Gastrocnemius medialis (tissue), 4 donors: ENCODE measurements at regions not wholly inside any gene's neighbourhood (a gene's known extent, or its start where the extent isn't known, plus 50 kb on each side); places are given as distances from the start of the nearest gene placed in this dataset.

Source experiments
- POLR2A ChIP-seq, 2 donors: fragments of 450-650 bp; IDR thresholded peaks; one replicate each; pipeline ENCODE4 v1.6.1; 2017; ENCODE audit warnings: antibody characterized with exemption in 2 of 2, mild to moderate bottlenecking in 2 of 2, moderate library complexity in 2 of 2
- TF ChIP-seq, protein P1 (sequence below), 5 experiments: fragments of 450-650 bp in 3 of 5; fragments of 200-600 bp in 2 of 5; sonication (generic) in 2 of 5; IDR thresholded peaks in 4 of 5; conservative IDR thresholded peaks in 1 of 5; 1 replicate in 4 of 5; 2 replicates in 1 of 5; pipeline ENCODE4 v1.5.1; 2016 to 2019; ENCODE audit warnings: antibody characterized with exemption in 5 of 5, mild to moderate bottlenecking in 3 of 5, moderate library complexity in 3 of 5

GRCh38 chr9:29220596-29221251 is 1647.4 kb upstream of the C9orf72 start:
- no peak for TF ChIP-seq POLR2A (IDR thresholded peaks at IDR 0.05)
- TF ChIP-seq, protein P1, sequence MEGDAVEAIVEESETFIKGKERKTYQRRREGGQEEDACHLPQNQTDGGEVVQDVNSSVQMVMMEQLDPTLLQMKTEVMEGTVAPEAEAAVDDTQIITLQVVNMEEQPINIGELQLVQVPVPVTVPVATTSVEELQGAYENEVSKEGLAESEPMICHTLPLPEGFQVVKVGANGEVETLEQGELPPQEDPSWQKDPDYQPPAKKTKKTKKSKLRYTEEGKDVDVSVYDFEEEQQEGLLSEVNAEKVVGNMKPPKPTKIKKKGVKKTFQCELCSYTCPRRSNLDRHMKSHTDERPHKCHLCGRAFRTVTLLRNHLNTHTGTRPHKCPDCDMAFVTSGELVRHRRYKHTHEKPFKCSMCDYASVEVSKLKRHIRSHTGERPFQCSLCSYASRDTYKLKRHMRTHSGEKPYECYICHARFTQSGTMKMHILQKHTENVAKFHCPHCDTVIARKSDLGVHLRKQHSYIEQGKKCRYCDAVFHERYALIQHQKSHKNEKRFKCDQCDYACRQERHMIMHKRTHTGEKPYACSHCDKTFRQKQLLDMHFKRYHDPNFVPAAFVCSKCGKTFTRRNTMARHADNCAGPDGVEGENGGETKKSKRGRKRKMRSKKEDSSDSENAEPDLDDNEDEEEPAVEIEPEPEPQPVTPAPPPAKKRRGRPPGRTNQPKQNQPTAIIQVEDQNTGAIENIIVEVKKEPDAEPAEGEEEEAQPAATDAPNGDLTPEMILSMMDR (IDR thresholded peaks at IDR 0.05 in 4 of 5, conservative IDR thresholded peaks at IDR 0.05 in 1 of 5), result no peak
